Suprapubic skin (tissue), 4 donors: ENCODE measurements at regions not wholly inside any gene's neighbourhood (a gene's known extent, or its start where the extent isn't known, plus 50 kb on each side); places are given as distances from the start of the nearest gene placed in this dataset.

Experiments
- DNase-seq, 2 donors: peaks; one replicate each; pipeline ENCODE4 v3.0.0-alpha.2; 2019; ENCODE audit warnings: low spot score in 2 of 2
- H3K27ac ChIP-seq: fragments of 200-600 bp; sonication (generic); one replicate; pipeline ENCODE4 v1.5.1; 2019
- H3K27me3 ChIP-seq: fragments of 200-600 bp; sonication (generic); one replicate; pipeline ENCODE4 v1.5.1; 2019
- H3K36me3 ChIP-seq: fragments of 200-600 bp; sonication (generic); one replicate; pipeline ENCODE4 v1.5.1; 2019
- H3K4me1 ChIP-seq: fragments of 200-600 bp; sonication (generic); one replicate; pipeline ENCODE4 v1.5.1; 2019
- H3K4me3 ChIP-seq: fragments of 200-600 bp; sonication (generic); one replicate; pipeline ENCODE4 v1.5.1; 2019; ENCODE audit warnings: mild to moderate bottlenecking
- H3K9me3 ChIP-seq: fragments of 200-600 bp; sonication (generic); one replicate; pipeline ENCODE4 v1.5.1; 2019
- CTCF ChIP-seq, 2 donors: fragments of 200-600 bp in 1 of 2; fragments of 450-650 bp in 1 of 2; sonication (generic) in 1 of 2; IDR thresholded peaks; one replicate each; pipeline ENCODE4 v1.5.1; 2016 to 2019; ENCODE audit warnings: antibody characterized with exemption in 2 of 2, mild to moderate bottlenecking in 1 of 2, moderate library complexity in 1 of 2
- EP300 ChIP-seq: sonication (generic); formaldehyde crosslinking; IDR thresholded peaks from one replicate; pipeline ENCODE4 v1.6.1; 2017; ENCODE audit warnings: antibody characterized with exemption
- POLR2A ChIP-seq, 2 donors: fragments of 450-650 bp; IDR thresholded peaks; one replicate each; pipeline ENCODE4 v1.6.1; 2017; ENCODE audit warnings: antibody characterized with exemption in 2 of 2, mild to moderate bottlenecking in 2 of 2, moderate library complexity in 2 of 2
- POLR2AphosphoS5 ChIP-seq, 3 donors: sonication (generic); formaldehyde crosslinking; IDR thresholded peaks; one replicate each; pipeline ENCODE4 v1.6.1; 2017; ENCODE audit warnings: antibody characterized with exemption in 3 of 3
- WGBS: methylation state at CpG from one replicate; pipeline ENCODE4 v1.1.5; 2018; 5-methylcytosine and 5-hydroxymethylcytosine counted together

- Histone ChIP-seq H3K4me3 (no peak overlapping the region), H3K27me3 (no peaks in the 10 kb centered on the region), H3K9me3 (no peaks in the 10 kb centered on the region), H3K4me1 (no peaks in the 10 kb centered on the region), H3K36me3 (no peaks in the 10 kb centered on the region), H3K27ac (no peak overlapping the region)
- no peak for DNase-seq
- TF ChIP-seq POLR2A (IDR thresholded peaks at IDR 0.05) (no peak), POLR2AphosphoS5 (IDR thresholded peaks at IDR 0.05) (no peak), CTCF (IDR thresholded peaks at IDR 0.05) (no peak), EP300 (no peak)
- WGBS = 56% methylated on average over 5 of the region's 5 CpGs
Measured at GRCh38 chr4:19403786-19404370, 847.8 kb upstream of the SLIT2 start.

GRCh38 chr4:19402581-19403065, 849.1 kb upstream of the SLIT2 start:
- DNase-seq = no peak
- Histone ChIP-seq H3K4me1 (no peaks in the 10 kb centered on the region), H3K27ac (no peak overlapping the region), H3K4me3 (no peak overlapping the region), H3K36me3 (no peaks in the 10 kb centered on the region), H3K27me3 (no peaks in the 10 kb centered on the region), H3K9me3 (no peaks in the 10 kb centered on the region)
- TF ChIP-seq POLR2A (IDR thresholded peaks at IDR 0.05) = no peak
- no peak for TF ChIP-seq POLR2AphosphoS5 (IDR thresholded peaks at IDR 0.05)
- no peak for TF ChIP-seq EP300
- no peak for TF ChIP-seq CTCF (IDR thresholded peaks at IDR 0.05)
- 77% methylated on average over 2 of the region's 2 CpGs for WGBS

DNA sequence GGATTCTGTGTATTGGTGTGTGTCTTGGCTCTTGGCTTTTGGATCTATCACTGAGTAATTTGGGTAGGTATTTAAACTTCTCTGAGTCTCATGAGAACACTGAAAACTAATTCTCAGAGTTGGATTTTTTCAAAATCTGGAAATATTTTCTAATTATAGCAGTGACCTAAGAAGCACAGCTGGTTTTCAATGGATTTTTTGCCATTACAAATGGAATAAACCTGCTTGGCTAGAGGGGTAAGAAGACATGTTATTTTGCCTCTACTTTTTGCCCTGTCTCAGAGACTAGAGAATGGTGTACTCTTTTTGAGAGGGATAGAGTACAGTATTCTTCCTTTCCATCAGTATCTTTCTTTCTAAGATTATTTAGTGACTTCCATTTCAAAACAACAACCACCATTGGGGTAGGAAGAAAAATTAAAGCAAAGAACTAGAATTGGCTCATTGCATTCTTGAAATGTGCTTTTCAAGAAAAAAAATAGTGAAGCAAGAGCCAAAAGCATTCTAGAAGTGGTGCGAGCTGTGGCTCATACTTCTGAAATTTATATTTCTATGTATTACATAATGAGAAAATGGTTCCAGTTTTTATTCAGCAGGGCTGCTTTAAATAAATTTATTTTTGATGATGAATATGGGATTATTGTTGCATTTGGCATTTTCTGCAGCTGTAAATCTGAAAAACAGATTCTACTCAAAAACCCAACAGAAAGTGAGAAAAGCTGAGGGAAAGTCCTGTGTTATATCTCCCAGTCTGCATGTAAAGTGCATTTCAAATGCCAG, 850.2 kb upstream of the SLIT2 start:
- H3K9me3 ChIP-seq = no peaks in the 10 kb centered on the region
- H3K27ac ChIP-seq = no peak overlapping the region
- DNase-seq = no peak
- H3K36me3 ChIP-seq = no peaks in the 10 kb centered on the region
- no peaks in the 10 kb centered on the region for H3K27me3 ChIP-seq
- H3K4me1 ChIP-seq = no peaks in the 10 kb centered on the region
- WGBS = 76% methylated on average over 1 of the region's 1 CpG
- no peak overlapping the region for H3K4me3 ChIP-seq
- TF ChIP-seq POLR2A (IDR thresholded peaks at IDR 0.05) = no peak
- no peak for TF ChIP-seq POLR2AphosphoS5 (IDR thresholded peaks at IDR 0.05)
- no peak for TF ChIP-seq EP300
- no peak for TF ChIP-seq CTCF (IDR thresholded peaks at IDR 0.05)

- WGBS = 76% methylated on average over 1 of the region's 1 CpG
- no peaks in the 10 kb centered on the region for H3K27me3 ChIP-seq
- TF ChIP-seq EP300 = no peak
- TF ChIP-seq POLR2AphosphoS5 (IDR thresholded peaks at IDR 0.05) = no peak
- no peak for TF ChIP-seq CTCF (IDR thresholded peaks at IDR 0.05)
- TF ChIP-seq POLR2A (IDR thresholded peaks at IDR 0.05) = no peak
Measured at GRCh38 chr4:19400820-19401219, 850.9 kb upstream of the SLIT2 start.

GRCh38 chr4:19399001-19399400, 852.7 kb upstream of the SLIT2 start:
- H3K27me3 ChIP-seq = no peaks in the 10 kb centered on the region
- no peak for DNase-seq
- H3K4me1 ChIP-seq = no peaks in the 10 kb centered on the region
- H3K4me3 ChIP-seq = no peak overlapping the region
- TF ChIP-seq CTCF (IDR thresholded peaks at IDR 0.05) (no peak), EP300 (no peak), POLR2A (IDR thresholded peaks at IDR 0.05) (no peak), POLR2AphosphoS5 (IDR thresholded peaks at IDR 0.05) (no peak)
- H3K27ac ChIP-seq = no peak overlapping the region
- no peaks in the 10 kb centered on the region for H3K36me3 ChIP-seq
- H3K9me3 ChIP-seq = no peaks in the 10 kb centered on the region

More at GRCh38 chr4:19400820-19401219, 850.9 kb upstream of the SLIT2 start:
- Histone ChIP-seq H3K4me3 (no peak overlapping the region), H3K4me1 (no peaks in the 10 kb centered on the region), H3K9me3 (no peaks in the 10 kb centered on the region), H3K27ac (no peak overlapping the region), H3K36me3 (no peaks in the 10 kb centered on the region)
- no peak for DNase-seq
